ENCODE measurements at regions not wholly inside any gene's neighbourhood (a gene's known extent, or its start where the extent isn't known, plus 50 kb on each side); places are given as distances from the start of the nearest gene placed in this dataset.

DNA sequence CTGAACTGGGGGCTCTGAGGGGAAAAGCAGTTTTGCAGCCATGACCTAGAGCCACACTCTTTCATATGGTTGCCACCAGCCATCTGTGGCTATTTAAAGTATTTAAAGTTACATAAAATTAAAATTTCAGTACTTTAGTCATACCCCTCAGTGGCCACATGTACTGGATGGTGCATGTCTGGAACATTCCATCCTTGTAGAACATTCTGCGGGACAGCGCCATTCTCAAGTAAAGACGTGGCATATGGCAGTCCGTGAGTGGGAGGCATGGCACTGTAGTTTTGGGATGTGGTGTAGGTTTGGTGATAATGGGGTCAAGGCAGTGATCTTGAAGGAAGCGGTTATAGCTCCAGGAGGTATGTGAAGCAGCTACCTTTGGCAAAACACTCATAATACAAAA lies 61.4 kb upstream of the NFIL3 start:
- TF ChIP-seq, protein P1, sequence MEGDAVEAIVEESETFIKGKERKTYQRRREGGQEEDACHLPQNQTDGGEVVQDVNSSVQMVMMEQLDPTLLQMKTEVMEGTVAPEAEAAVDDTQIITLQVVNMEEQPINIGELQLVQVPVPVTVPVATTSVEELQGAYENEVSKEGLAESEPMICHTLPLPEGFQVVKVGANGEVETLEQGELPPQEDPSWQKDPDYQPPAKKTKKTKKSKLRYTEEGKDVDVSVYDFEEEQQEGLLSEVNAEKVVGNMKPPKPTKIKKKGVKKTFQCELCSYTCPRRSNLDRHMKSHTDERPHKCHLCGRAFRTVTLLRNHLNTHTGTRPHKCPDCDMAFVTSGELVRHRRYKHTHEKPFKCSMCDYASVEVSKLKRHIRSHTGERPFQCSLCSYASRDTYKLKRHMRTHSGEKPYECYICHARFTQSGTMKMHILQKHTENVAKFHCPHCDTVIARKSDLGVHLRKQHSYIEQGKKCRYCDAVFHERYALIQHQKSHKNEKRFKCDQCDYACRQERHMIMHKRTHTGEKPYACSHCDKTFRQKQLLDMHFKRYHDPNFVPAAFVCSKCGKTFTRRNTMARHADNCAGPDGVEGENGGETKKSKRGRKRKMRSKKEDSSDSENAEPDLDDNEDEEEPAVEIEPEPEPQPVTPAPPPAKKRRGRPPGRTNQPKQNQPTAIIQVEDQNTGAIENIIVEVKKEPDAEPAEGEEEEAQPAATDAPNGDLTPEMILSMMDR (IDR thresholded peaks at IDR 0.05), result no peak
- TF ChIP-seq EZH2 (IDR thresholded peaks at IDR 0.05; ENCODE audit: borderline replicate concordance, insufficient read depth, low read depth, low read length, poor library complexity, severe bottlenecking), result no peak
